ENCODE measurements at regions not wholly inside any gene's neighbourhood (a gene's known extent, or its start where the extent isn't known, plus 50 kb on each side); places are given as distances from the start of the nearest gene placed in this dataset.

DNA sequence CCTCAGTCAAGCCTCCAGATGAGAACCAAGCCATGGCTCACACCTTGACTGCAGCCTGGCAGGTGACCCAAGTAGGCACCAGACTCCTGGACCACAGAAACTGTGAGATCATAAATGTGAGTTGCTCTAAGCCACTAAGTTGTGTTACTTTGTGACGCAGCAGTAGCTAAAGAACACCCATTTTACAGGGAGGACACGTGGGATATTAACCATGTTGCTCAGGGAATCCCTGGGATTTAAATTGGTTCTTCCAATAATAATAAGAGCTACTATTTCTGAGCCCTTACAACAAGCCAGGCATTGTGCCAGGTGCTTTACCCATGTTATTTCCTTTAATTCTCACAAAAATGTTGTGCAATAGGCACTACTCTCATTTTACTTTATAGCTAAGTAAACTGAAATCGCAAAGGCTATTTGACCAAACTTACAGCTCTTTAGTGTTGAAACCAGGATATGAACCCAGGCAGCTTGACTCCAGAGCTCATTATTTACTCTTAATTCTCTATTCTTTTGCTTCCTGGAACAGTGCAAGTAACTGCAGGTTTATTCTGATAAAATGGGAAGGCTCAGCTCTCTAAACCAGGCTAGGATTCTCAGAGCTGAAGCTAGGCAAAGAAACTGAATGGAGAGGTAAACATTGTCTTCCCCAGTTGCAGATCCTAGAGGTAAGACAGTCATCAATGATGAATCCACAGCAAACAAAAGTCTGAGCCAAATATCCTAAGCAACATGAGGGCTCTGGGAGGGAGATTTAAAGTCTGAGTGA, 294.4 kb downstream of the KBTBD8 start:
- Histone ChIP-seq H3K9me3 (ENCODE audit: insufficient read depth, low read length) (no peaks in the 10 kb centered on the region), H3K4me1 (ENCODE audit: insufficient read depth, insufficient read length) (no peaks in the 10 kb centered on the region), H3K36me3 (ENCODE audit: insufficient read depth, insufficient read length, low read length) (no peaks in the 10 kb centered on the region), H3K4me3 (ENCODE audit: insufficient read length, low read depth) (no peak overlapping the region), H3K27me3 (ENCODE audit: insufficient read depth, insufficient read length) (no peaks in the 10 kb centered on the region), H3K9ac (ENCODE audit: insufficient read length, low read depth) (no peak overlapping the region)
- DNase-seq (ENCODE audit: low read depth, low spot score): no peak
- TF ChIP-seq YY1 (IDR thresholded peaks at IDR 0.05; ENCODE audit: insufficient read depth, insufficient read length): no peak
- no peak for TF ChIP-seq SUZ12 (IDR thresholded peaks at IDR 0.05; ENCODE audit: extremely low read depth, insufficient read depth, insufficient read length)
- TF ChIP-seq ZNF274 (IDR thresholded peaks at IDR 0.05; ENCODE audit: low read depth, low read length): no peak

DNA sequence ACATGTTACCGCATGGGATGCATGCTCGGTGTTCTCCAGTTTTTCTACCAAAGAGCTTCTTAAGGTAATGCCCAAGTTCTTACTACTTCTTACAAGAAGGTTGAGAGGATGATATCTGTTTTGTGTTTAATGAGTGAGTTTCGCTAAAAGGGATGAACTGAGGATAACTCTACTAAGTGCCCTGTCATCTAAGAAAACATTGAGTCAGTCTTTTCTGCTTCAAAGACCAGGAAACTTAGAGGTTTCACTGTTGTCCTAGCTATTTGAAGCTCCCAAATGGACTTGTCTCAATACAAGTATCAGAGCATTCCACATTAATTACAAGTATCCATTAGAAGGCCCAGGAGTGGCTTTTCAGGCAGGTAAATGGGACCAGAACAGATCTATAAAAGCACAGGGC, 296.2 kb downstream of the KBTBD8 start:
- no peak for DNase-seq (ENCODE audit: low read depth, low spot score)
- no peak overlapping the region for H3K9ac ChIP-seq (ENCODE audit: insufficient read length, low read depth)
- no peaks in the 10 kb centered on the region for H3K4me1 ChIP-seq (ENCODE audit: insufficient read depth, insufficient read length)
- no peaks in the 10 kb centered on the region for H3K27me3 ChIP-seq (ENCODE audit: insufficient read depth, insufficient read length)
- H3K4me3 ChIP-seq (ENCODE audit: insufficient read length, low read depth): no peak overlapping the region
- TF ChIP-seq SUZ12 (IDR thresholded peaks at IDR 0.05; ENCODE audit: extremely low read depth, insufficient read depth, insufficient read length) (no peak), ZNF274 (IDR thresholded peaks at IDR 0.05; ENCODE audit: low read depth, low read length) (no peak), YY1 (IDR thresholded peaks at IDR 0.05; ENCODE audit: insufficient read depth, insufficient read length) (no peak)
- H3K9me3 ChIP-seq (ENCODE audit: insufficient read depth, low read length): no peaks in the 10 kb centered on the region
- no peaks in the 10 kb centered on the region for H3K36me3 ChIP-seq (ENCODE audit: insufficient read depth, insufficient read length, low read length)

DNA sequence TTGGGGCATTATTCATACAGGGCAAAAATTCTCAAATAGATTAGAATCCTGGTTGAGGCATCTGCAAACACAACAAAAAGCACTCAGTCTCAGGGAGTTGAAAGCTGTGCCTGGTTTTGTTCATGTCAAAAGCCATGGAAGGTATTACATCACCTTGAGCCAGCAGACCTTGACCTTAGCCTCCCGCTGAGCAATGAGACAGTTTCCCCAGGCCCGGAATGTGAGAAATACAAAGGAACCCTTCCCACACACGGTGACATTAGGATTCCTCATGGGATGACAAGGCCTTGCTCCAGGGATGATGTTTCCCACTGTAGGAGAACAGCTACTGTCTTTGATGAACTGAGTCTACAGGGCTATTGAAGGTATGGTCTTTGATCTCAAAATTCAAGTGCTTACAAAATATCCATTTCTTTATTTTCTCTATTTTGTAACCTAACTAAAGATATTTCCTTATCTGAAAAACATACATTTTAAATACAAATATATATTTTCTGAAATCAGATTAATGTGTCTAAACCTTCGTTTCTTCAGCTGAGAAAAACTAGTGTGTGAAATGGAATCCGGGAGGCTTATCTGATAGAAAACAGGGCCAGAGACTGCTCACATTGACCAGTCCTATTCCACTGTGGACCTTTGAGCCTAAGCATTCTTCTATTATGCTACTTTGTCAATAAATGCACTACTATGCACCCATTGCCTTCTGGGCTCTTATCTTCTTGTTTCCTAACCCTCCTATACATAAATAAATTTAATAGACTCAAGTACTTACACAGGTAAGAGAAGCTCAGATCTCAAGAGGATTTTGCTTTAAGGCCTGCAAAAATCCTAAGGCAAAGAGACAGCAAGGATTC, 298.2 kb downstream of the KBTBD8 start:
- no peak overlapping the region for H3K9ac ChIP-seq (ENCODE audit: insufficient read length, low read depth)
- H3K9me3 ChIP-seq (ENCODE audit: insufficient read depth, low read length): no peaks in the 10 kb centered on the region
- no peaks in the 10 kb centered on the region for H3K36me3 ChIP-seq (ENCODE audit: insufficient read depth, insufficient read length, low read length)
- H3K4me3 ChIP-seq (ENCODE audit: insufficient read length, low read depth): no peak overlapping the region
- TF ChIP-seq ZNF274 (IDR thresholded peaks at IDR 0.05; ENCODE audit: low read depth, low read length): no peak
- TF ChIP-seq YY1 (IDR thresholded peaks at IDR 0.05; ENCODE audit: insufficient read depth, insufficient read length): no peak
- TF ChIP-seq SUZ12 (IDR thresholded peaks at IDR 0.05; ENCODE audit: extremely low read depth, insufficient read depth, insufficient read length): no peak
- no peaks in the 10 kb centered on the region for H3K27me3 ChIP-seq (ENCODE audit: insufficient read depth, insufficient read length)
- no peaks in the 10 kb centered on the region for H3K4me1 ChIP-seq (ENCODE audit: insufficient read depth, insufficient read length)
- peak; percentile 73 for DNase-seq (ENCODE audit: low read depth, low spot score)

DNA sequence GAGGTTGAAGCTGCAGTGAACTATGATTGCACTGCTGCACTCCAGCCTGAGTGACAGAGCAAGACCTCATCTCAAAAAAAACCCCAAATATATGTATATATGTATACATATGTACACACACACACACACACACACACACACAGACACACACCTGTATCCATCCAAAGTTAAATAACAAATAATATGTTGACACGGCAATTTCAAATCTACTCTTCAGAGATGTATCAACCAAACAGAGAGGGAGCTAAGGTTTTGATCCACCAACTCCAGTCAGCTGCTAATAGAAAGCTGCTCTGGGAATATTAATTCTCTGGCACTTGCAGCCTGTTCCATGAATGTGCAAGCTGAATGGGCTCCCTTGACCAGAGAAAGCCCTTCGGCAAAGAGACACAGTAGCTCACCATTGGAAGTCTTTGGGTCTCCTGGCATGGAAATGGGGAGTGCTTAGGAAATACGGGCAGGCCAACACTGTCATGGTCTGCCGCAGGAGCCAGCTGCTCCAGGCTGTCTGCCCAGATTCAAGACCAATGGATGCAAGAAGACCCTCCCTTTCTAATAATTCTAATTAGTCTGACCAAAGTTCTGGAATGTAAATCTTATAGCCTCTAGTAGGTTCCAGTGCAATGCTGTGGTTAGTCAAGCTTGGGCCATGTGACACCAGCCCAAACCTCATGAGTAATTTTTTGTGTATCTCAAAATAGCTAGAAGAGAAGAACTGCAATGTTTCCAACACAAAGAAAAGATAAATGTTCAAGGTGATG, 299.8 kb downstream of the KBTBD8 start:
- Histone ChIP-seq H3K36me3 (ENCODE audit: insufficient read depth, insufficient read length, low read length) (no peaks in the 10 kb centered on the region), H3K4me1 (ENCODE audit: insufficient read depth, insufficient read length) (no peaks in the 10 kb centered on the region), H3K27me3 (ENCODE audit: insufficient read depth, insufficient read length) (no peaks in the 10 kb centered on the region), H3K9me3 (ENCODE audit: insufficient read depth, low read length) (no peaks in the 10 kb centered on the region), H3K4me3 (ENCODE audit: insufficient read length, low read depth) (no peak overlapping the region), H3K9ac (ENCODE audit: insufficient read length, low read depth) (no peak overlapping the region)
- no peak for DNase-seq (ENCODE audit: low read depth, low spot score)
- TF ChIP-seq ZNF274 (IDR thresholded peaks at IDR 0.05; ENCODE audit: low read depth, low read length) (no peak), SUZ12 (IDR thresholded peaks at IDR 0.05; ENCODE audit: extremely low read depth, insufficient read depth, insufficient read length) (no peak), YY1 (IDR thresholded peaks at IDR 0.05; ENCODE audit: insufficient read depth, insufficient read length) (no peak)

DNA sequence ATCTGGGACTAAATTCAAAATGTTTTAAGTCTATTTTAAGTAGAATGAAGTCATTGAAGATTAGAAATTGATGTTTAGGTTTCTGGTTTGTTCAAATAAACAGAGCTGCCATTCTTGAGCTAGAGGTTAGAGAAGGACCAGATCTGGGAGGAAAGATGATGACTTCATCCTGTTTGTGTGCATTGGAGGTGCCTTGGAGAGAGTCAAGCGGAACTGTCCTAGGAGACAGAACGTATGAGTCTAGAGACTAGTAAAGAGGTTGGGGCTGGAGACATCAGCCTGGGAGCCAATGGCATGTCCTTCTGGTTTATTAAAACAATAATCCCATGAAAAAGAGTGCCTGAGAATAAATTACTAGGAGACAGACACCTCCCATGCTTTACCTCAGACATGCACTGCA, 303.4 kb downstream of the KBTBD8 start:
- no peak for TF ChIP-seq SUZ12 (IDR thresholded peaks at IDR 0.05; ENCODE audit: extremely low read depth, insufficient read depth, insufficient read length)
- no peak for TF ChIP-seq ZNF274 (IDR thresholded peaks at IDR 0.05; ENCODE audit: low read depth, low read length)
- no peak for TF ChIP-seq YY1 (IDR thresholded peaks at IDR 0.05; ENCODE audit: insufficient read depth, insufficient read length)
- Histone ChIP-seq H3K27me3 (ENCODE audit: insufficient read depth, insufficient read length) (no peaks in the 10 kb centered on the region), H3K36me3 (ENCODE audit: insufficient read depth, insufficient read length, low read length) (no peaks in the 10 kb centered on the region), H3K4me3 (ENCODE audit: insufficient read length, low read depth) (no peak overlapping the region), H3K4me1 (ENCODE audit: insufficient read depth, insufficient read length) (no peaks in the 10 kb centered on the region), H3K9me3 (ENCODE audit: insufficient read depth, low read length) (no peaks in the 10 kb centered on the region), H3K9ac (ENCODE audit: insufficient read length, low read depth) (no peak overlapping the region)
- DNase-seq (ENCODE audit: low read depth, low spot score): no peak

DNA sequence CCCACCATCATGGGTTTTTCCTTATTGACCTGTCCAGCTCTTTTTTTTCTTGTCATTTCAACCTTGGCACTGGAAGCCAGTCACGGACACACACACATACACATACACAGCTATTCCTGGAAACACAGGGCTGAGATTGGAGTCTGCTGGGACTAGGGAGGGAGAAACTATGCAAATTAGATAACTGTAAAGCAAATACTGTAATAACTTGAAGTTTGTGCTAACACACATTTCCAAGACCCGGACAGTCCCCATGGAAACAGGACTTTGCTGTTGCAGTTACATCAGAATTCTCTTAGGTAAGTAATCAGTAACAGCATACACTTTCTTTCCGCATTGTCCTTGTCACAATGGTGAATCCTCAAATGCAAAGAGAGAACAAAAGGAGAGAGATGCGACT, 304.4 kb downstream of the KBTBD8 start:
- Histone ChIP-seq H3K4me3 (ENCODE audit: insufficient read length, low read depth) (no peak overlapping the region), H3K4me1 (ENCODE audit: insufficient read depth, insufficient read length) (no peaks in the 10 kb centered on the region), H3K36me3 (ENCODE audit: insufficient read depth, insufficient read length, low read length) (no peaks in the 10 kb centered on the region), H3K9me3 (ENCODE audit: insufficient read depth, low read length) (no peaks in the 10 kb centered on the region), H3K9ac (ENCODE audit: insufficient read length, low read depth) (no peak overlapping the region), H3K27me3 (ENCODE audit: insufficient read depth, insufficient read length) (no peaks in the 10 kb centered on the region)
- TF ChIP-seq SUZ12 (IDR thresholded peaks at IDR 0.05; ENCODE audit: extremely low read depth, insufficient read depth, insufficient read length): no peak
- no peak for TF ChIP-seq ZNF274 (IDR thresholded peaks at IDR 0.05; ENCODE audit: low read depth, low read length)
- TF ChIP-seq YY1 (IDR thresholded peaks at IDR 0.05; ENCODE audit: insufficient read depth, insufficient read length): no peak
- no peak for DNase-seq (ENCODE audit: low read depth, low spot score)

All from NT2/D1 (cell line).